ENCODE measurements at regions not wholly inside any gene's neighbourhood (a gene's known extent, or its start where the extent isn't known, plus 50 kb on each side); places are given as distances from the start of the nearest gene placed in this dataset.
"Not testable (repeated sequence)": the region's sequence is repeated elsewhere in the genome, so short reads cannot be mapped to it uniquely, and the experiment has no call there.

- no peak for DNase-seq (ENCODE audit: low read depth in 2 of 2)
These were observed 52.3 kb upstream of the FAT4 start for GRCh38 chr4:125262502-125262901.

DNA sequence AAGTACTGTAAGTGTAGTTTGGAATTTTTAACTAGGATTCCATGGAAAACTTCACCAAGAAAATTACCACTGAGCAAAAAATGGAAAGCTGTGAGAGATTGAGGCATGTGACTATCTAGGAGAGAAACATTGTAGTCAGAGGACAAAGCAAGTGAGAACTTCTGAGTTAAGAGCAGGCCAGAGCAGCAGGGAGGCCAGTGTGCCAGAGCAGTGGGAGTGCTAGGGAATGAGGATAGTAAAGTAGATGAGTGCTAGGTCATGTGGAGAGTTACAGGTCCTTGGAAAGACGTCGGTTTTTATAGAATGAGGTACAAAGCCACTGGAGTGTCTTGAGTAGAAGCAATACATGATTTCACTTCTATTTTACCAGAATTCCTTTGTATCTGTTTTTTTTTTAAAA lies 52.7 kb upstream of the FAT4 start:
- DNase-seq (ENCODE audit: low read depth in 2 of 2) = no peak

DNA sequence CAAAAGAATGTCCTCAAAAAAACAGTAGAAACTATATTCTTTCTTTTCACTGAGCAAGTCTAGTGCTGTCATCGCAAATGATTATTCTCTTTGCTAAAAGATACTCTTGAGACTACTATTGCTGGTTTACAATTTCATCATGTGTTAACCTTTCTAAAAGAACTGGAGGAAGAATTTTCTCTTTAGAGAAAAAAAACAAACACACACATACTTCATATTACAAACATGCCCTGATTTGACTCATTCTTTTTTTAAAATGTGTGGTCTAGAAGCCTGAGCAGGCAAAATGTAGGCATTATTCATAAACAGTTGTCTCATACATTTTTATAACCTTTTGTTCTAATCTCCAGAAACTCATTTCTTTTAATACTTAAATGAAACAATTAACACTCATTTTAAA lies 60.6 kb upstream of the FAT4 start:
- DNase-seq (ENCODE audit: low read depth in 2 of 2) = no peak

GRCh38 chr4:125244848-125245450 lies 69.8 kb upstream of the FAT4 start:
- DNase-seq (ENCODE audit: low read depth in 2 of 2) = peak; percentile 53 to 58

- peak; percentile 4 to 8 for DNase-seq (ENCODE audit: low read depth in 2 of 2)
These were observed 70.9 kb upstream of the FAT4 start for GRCh38 chr4:125243789-125244397.

GRCh38 chr4:125235971-125236370 lies 78.8 kb upstream of the FAT4 start:
- no peak for DNase-seq (ENCODE audit: low read depth in 2 of 2)

- no peak for DNase-seq (ENCODE audit: low read depth in 2 of 2)
These were observed 83.1 kb upstream of the FAT4 start for GRCh38 chr4:125231661-125232060.

GRCh38 chr4:125229596-125230058 lies 85.1 kb upstream of the FAT4 start:
- no peak for DNase-seq (ENCODE audit: low read depth in 2 of 2)

- DNase-seq (ENCODE audit: low read depth in 2 of 2) = no peak
These were observed 88.9 kb upstream of the FAT4 start for GRCh38 chr4:125225806-125226205.

GRCh38 chr4:125200556-125200955 lies 114.2 kb upstream of the FAT4 start:
- DNase-seq (ENCODE audit: low read depth in 2 of 2) = no peak

DNA sequence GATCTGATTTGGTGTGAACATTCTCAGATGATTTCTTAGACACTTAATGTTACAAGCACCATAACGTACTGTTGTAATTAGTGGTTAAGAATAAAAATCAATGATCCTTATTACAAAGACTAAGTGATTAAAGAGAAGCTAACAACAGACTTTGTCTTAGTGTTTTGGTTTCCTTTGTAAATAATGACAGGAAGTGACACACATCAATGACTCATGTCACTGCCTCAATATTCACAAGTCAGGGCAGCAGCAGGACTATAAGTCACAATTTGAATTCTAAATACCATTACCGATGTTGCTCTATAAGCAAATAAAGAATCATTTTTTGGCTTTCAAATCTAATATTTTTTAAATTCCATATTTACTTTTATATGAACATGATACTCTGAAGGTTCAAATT lies 115.8 kb upstream of the FAT4 start:
- peak; percentile 60 to 91 for DNase-seq (ENCODE audit: low read depth in 2 of 2)

DNA sequence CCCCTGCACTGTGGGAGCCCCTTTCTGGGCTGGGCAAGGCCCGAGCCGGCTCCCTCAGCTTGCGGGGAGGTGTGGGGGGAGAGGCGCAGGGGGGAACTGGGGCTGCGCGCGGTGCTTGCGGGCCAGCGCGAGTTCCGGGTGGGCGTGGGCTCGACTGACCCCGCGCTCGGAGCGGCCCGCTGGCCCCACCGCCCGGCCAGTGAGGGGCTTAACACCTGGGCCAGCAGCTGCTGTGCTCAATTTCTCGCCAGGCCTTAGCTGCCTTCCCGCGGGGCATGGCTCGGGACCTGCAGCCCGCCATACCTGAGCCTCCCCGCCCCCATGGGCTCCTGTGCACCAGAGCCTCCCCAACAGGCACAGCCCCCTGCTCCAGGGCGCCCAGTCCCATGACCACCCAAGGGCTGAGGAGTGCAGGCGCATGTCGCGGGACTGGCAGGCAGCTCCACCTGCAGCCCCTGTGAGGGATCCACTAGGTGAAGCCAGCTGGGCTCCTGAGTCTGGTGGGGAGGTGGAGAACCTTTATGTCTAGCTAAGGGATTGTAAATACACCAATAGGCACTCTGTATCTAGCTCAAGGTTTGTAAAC lies 122.8 kb upstream of the FAT4 start:
- not testable (repeated sequence) for DNase-seq (ENCODE audit: low read depth in 2 of 2)

DNA sequence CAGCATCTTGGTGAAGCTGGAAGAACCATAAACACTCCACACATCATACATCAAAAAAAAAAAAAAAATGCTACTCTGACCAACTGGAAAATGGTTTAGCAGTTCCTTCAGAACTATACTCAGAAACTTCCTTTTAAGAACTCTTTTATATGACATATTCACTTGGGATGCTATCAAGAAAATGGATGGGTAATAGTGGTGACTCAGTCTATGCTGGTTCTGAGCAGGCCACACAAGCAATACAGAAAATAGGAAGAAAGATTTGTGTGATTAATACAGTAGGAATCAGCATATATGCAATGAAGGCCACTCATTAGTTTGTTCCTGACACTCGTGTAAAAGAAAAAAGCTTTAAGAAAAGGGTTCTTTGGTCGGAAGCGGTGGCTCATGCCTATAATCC lies 123.5 kb upstream of the FAT4 start:
- peak in 1 of 2 donors; percentile 34 for DNase-seq (ENCODE audit: low read depth in 2 of 2)

DNA sequence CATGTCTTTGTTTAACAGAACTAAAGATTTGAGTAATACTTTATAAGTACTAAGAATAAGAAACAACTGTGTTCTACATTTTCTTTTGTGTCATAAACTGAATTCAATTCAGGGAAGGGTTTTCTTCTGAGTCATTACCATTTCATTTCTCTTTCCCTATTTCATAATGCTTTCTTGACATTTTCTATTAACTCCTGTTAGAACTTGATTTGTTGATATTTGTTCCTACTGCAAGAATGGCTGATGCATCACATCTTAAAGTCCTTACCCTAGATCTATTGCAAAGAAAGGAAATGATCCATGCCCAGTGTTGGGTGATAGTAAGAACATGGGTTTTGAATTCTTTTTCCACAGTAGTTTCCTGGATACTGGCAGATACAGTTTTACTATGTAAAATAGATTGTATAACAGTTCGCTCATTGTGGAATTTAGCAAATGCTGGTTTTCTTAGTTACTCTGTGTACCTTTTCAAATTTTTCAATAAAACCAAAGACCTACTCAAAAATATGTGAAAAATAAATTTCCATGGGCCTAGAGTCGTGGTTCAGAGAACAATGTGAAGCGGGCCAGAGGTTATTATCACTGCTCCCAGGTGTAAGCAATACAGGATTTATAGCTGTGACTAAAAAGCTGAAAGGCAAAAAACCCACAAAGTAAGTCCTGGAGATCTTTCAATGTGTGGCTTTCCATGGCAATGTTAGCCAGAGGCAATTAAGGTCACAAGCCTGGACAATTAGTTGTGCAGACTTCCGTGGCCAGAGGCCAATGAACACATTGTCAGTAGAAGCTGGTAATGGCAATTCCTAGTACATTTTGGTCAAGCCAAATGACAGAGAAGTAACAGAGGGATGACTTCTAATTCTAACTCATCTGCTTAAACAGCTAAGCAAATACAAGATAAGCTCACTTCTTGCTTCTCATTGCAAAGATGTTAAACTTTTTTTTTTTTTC lies 127.3 kb upstream of the FAT4 start:
- DNase-seq (ENCODE audit: low read depth in 2 of 2) = peak; percentile 68 to 93

DNA sequence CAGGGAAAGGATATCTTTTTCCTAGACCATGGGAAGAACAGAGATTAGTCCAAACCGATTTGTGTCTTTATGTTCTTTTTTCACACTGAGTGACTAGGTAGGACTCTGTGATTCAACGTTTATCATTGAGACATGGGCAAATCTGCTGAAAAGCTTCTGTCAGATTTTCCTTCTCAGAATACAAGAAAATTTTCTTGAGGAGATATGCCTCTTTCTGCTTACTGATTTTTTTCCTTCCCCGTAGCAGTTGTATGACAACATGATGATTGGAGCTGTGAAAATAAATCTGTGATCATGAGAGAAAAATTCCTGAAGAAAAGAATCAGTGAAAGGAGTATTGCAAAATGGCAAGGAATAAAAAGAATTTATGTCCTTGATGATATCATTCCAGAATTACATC lies 130.6 kb upstream of the FAT4 start:
- no peak for DNase-seq (ENCODE audit: low read depth in 2 of 2)

DNA sequence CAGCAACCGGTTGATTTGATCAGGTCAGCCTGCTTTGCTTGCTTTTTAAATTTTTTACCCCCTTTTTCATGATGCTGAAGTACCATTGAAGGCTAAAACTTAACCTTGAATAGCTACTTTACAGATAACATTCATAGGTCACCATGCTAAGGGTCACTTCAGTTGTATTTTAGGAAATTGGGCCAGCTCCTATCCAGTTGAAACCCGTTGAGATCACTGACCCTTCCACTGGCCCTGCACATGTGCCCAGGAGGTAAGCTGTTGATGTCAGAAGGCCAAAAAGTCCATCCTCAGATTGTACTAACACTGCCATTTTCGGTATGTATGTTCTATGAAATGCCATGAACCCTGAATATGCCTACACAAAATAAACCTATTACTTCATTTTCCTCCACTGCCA lies 133.0 kb upstream of the FAT4 start:
- no peak for DNase-seq (ENCODE audit: low read depth in 2 of 2)

GRCh38 chr4:125179727-125180126 lies 135.0 kb upstream of the FAT4 start:
- no peak for DNase-seq (ENCODE audit: low read depth in 2 of 2)

DNA sequence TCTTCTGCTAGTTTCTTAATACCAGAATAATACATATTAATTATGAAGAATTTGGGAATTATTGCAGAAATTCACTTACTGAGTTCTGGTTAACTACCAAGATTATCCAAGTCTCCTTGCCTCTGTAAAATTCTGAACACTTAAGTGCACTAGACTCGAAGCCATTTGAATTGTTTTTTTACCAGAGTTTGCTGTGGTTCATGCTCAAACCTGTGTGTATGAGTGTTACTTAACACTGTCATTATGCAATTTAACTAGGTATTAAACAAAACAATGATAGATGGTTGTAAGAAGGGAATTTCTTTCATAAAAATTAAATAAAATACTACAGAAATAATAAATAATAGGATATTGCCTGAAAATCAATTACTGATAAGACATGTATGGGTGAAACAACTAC lies 145.6 kb upstream of the FAT4 start:
- no peak for DNase-seq (ENCODE audit: low read depth in 2 of 2)

GRCh38 chr4:125168531-125168930 lies 146.2 kb upstream of the FAT4 start:
- no peak for DNase-seq (ENCODE audit: low read depth in 2 of 2)

- not testable (repeated sequence) for DNase-seq (ENCODE audit: low read depth in 2 of 2)
These were observed 148.7 kb upstream of the FAT4 start for GRCh38 chr4:125166012-125166411.

DNA sequence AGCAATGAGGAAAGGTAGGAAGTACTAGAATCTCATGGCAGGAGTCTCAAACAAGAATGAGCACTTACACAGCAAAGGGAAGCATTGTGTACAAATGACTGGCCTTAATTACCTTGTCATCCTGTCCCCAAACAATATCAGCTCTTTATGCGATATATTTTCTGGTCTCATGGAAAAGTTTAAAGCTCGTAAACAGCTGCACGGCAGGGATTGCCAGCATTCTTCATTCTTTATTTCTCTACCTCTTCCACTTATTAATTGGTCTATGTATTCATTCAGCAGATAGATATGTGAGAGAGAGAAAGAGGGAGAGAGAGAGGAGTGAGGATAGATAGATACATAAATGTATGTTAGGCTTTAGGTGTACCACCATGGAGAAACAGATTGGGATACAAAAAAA lies 155.8 kb upstream of the FAT4 start:
- DNase-seq (ENCODE audit: low read depth in 2 of 2) = no peak

DNA sequence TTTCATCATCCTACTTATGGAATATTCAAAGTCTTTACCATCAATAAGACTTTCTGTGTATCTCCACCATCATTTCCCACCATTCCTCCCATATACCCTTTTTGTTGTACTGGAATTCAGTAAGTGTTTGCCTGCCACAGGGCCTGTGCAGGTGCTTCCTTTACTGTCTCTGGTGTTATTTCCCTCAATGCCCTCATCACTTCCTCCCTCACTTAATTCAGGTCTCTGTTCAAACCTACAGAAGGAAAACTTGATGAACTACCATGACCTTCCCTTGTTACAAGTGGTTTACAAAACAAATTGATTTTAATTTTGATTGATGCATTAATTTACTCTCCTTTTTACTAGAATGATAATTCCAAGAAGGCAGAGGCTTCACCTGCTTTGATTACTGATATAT lies 159.5 kb upstream of the FAT4 start:
- DNase-seq (ENCODE audit: low read depth in 2 of 2) = peak; percentile 71 to 90

Data from lung microvascular endothelial cell (primary cell).